Dedifferentiated amniotic fluid mesenchymal stem cell (primary cell): ENCODE measurements at regions not wholly inside any gene's neighbourhood (a gene's known extent, or its start where the extent isn't known, plus 50 kb on each side); places are given as distances from the start of the nearest gene placed in this dataset.
A peak's percentile ranks its signal among the peaks of the same experiment; 100 is the strongest.

Experiments used
- DNase-seq: peaks from one replicate; pipeline ENCODE4 v3.0.0-alpha.2; 2016; ENCODE audit errors: extremely low spot score

DNA sequence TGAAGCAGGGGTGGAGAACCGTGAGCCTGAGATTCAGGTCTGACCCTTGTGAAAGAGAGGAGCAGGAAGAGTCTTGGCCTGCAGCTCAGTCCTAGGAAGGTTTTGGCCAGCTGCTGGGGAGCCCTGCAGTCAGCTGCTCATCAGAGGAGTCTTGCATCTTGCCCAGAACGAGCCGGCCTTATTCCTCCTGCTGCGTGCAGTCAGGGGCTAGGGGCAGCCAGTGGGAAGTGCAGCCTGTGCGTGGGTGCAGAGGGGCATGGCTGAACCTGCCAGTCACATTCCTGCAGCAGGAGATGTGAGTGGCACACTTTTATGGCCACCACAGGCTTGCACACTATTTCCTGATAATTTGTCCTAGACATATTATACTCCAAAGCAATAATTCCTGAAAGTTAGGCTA, 278.7 kb downstream of the NPR3 start:
- no peak for DNase-seq

DNA sequence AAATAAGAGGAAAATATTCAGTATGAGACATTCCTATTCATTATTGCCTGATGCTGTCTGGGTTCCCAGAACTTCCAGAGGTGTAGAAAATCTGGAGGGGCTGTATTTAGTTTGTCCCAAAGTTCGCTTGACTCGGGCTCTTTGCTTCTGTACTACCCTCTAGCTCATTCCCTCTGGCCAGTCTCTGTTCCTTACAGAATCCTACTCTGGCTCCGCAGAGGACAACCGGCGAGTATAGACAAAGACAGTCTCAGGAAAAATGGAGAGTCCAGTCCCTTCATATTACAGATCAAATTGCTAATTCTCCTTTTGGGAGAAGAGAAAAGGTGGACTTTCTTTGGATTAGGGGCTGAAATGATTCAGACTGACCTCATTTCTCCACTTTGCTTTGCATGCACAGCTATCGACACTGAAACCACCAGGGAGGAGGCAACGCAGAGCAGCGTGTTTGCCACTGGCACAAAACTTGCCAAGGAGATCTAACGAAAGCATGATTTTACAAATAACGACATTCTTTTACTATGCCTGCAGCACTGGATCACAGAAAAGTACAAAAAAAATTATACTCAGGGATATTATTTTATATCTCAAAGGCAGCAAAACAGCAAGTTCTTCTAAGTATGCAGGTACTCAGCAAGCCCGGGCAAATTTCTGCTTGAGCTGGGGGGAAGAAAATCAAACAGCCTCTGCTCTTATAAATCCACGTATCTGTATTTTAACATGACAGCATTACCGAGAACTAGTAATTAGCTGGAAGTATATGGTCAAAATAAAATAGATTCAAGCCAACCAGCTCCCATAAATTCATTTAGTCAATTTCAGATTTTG, 279.7 kb downstream of the NPR3 start:
- DNase-seq, result no peak

DNA sequence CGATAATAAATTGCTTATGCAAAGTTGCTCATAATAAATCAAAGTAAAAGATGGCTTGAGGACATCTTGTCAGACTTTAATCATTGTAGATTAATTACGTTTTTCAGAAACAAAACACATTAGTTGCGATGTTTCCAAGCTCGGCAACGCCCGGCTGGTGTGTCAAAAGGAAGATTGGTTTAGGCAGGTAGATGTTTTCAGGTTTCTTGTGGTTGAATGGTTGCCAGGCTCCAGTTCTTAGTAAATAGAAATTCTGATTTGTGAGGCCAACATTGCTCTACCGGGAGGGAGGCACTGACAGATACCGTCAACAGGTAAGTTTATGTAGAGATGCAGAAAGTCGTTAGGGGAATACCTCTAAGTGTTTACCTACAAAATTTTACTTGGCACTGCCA, 280.3 kb downstream of the NPR3 start:
- no peak for DNase-seq

DNA sequence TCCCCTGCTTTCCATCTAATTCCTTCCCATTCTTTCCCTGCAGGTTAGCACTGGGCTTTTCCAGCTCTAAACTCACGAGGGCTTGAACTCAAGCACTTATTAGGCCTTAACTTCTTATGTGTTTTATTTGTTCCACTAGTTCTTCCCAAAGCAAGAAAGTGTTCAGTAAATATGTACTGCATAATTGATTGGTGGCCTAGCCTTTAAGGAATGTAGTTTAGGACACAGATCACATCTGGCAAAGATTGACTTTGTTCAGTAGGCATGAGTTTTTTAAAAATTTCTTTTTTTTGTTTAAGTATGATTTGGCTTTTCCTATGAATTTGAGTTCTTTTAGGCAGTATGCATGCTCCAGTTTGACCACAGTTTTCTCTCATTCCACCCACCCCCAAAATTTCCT, 285.2 kb downstream of the NPR3 start:
- DNase-seq, result no peak

DNA sequence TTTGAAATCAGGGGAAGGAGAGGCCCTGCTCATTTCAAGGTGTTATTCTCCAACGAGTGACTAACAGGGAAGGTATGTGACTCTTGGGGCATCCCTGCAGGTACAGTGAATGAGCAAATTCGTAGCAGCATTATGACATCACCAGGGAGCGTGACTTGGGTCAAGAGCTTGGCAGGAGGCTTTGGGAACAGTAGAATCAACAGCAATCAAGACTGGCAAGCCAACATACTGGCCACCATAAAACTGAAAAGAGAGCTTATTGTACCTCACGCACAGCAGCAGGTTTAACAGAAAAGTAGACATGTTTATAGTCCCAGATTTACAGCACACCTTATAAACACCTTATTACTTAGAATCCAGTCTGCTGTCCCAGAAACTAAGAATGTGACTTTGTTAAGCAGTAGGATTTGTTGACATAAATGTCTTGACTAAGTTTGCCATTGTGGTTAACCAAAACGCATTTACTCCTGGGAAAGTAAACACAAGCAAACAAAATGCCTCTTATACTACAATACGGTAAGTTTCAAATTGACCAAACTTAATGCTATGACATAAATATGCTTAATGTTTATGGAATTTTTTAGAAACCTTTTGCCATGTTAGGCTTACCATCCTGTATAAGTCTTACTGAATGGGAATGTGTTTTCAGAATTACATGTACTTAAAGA, 297.8 kb downstream of the NPR3 start:
- DNase-seq, result no peak

DNA sequence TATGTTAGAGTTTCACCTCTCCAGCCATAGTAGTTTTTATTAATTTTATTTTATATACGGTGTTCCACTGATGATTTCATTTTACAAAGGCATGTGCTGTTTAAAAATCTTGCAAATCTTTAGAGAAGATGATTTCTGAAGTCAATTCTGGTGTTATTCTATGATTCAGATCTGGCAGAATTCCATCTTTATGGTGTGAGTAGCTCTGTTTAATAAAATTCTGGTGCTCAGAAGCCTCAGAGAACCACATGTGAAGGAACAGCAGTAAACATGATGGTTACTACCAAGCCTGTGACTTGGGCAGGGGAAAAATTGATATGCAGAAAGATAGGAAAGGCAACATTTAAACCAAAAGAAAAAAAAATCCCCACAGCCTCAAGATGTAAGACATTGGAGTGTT, 299.7 kb downstream of the NPR3 start:
- DNase-seq, result no peak

DNA sequence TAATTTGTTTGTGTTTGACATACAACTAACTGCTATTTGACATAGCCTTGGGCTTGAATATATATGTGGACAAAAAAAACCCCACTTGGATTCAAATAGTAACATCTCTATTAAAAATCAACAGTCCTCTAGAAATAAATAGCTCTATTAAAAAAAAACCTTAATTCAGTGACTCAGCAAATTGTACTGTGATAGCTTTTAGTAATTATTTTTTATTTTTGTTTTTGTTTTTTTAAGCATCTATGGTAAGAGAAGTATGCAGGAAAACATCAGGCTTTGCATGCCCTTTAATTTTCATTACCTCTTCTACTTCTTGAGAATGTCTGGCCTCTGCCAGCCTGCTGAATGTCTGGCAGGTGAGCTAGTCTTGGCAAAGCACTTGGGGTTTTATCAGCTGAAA, 300.7 kb downstream of the NPR3 start:
- no peak for DNase-seq

DNA sequence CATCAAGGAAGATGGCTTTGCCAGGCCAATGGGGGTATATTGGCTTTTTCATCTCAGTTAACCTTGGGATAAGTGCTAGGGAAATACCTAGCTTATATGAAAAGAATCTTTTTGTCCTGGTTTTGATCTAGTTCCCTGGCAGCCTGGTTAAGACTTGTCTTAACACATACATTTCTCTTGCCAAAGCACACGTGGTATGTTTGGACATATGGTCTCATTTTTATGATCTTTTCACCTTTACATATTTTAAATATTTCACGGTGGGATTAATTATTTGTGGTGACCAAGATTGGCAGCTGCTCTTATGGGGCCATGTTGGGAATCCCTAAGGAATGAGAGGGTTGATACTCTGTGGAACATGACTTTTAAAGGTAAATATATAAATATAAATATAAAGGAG, 312.5 kb downstream of the NPR3 start:
- DNase-seq, result no peak

DNA sequence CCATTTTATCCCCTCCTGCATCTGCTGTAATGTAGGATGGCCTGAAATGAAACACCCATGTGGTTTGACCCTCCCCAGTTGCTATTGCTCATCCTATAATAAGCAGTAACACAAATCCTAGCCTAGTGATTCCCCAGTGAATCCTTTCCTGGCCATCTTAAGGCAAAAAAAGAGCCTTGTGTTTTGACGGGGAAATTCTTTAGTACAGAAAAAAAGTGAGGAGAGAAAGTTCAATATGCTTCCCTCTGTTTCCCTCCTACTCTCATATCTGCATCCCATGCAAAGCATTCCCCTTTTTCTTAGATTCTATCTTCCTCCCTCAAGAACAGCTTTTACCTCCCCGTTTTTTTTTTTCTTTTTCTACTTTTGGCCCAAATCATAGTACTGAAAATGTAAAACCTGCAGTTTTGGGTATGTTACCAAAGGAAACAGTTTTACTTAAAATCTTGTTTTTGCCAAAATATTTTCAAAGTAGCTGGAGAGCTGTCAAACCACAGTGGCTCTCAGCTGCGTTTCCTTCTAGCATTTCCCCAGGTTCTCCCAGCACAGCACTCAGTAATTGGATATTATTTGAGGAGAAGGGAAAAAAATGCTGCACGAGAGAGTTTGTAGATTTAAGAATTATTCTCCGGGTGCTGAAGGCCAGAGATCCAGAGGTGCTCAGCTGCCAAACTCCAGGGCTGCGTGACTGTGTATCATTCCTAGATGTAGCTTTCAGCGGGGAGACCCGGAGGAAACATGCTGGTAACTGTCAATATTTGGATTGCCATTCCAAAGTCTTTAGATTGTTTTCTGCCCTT, 321.4 kb downstream of the NPR3 start:
- DNase-seq, result peak; percentile 56

DNA sequence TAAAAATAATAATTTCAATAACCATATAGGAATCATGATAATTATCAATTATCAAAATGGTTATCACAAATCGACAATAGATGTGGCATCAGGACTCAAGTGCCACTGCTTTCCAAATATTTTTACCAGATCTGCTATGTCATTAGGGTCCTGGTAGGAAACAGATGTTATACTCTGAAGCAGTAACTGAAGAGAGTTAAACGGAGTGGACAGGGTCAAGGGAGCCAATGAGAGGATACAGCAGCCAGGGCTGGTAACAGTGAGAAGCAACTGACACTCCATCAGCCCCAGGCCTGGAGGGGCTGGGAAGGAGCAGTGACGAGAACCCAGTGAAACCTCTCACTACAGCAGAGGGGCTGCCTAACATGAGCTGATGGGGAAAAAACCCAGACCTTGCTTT, 322.4 kb downstream of the NPR3 start:
- no peak for DNase-seq

DNA sequence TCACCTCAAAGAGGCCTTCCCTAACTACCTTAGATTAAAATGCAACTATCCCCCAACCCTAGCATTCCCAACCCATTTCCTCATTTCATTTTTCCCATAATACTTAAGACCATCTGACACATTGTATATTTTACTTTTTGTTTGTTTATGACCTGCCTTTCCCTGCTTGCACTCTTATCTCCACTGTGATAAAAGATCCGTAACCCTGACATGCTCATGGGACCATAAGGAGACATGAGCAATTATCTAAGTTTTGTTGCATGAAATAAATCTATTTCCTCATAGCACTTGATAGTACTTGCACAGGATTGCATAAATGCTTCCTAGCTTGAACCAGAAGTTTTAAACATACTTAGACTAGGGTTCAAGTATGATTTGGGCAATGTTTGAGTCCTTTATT, 323.7 kb downstream of the NPR3 start:
- no peak for DNase-seq

DNA sequence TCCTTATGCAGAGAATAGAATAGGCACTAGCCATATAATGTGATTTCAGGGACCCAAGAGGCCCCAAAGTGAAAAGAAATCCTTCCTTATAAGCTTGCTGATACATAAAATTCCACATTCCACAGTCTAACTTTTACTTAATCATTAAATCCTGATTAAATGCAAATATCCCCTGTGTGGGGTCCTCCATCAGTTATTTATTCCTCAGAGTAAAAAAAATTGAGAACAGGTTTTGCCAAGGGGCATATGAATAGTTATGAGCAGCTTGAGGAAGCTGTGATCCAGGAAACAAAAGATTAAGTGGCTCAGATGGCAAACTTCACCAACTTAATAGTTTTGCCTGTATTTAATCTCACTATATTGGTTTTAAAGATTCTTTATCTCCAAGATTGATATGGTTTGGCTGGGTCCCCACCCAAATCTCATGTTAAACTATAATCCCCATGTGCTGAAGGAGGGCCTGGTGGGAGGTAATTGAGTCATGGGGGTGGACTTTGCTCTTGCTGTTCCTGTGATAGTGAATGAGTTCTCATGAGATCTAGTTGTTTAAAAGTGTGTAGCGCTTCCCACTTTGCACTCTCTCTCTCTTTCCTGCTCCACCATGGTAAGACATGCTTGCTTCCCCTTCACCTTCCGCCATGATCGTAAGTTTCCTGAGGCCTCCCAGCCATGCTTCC, 324.9 kb downstream of the NPR3 start:
- no peak for DNase-seq

DNA sequence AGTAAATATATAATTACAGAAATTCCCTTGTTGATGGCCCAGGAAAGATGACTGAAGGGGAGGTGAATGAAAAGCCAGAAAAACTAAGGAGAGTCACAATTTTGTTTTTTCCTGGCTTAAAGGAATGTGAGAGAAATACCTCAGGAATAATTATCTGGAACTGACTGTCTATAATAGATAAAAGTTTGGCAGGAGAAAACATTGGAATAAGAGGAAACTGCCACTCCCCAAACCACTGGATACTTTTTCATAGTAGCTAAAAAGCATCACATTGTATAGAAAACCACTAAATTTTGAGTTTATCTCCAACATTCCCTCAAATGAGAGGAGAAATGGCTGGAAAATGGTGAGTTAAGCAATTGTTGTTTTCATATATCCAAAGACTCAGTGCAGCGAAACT, 326.0 kb downstream of the NPR3 start:
- no peak for DNase-seq

DNA sequence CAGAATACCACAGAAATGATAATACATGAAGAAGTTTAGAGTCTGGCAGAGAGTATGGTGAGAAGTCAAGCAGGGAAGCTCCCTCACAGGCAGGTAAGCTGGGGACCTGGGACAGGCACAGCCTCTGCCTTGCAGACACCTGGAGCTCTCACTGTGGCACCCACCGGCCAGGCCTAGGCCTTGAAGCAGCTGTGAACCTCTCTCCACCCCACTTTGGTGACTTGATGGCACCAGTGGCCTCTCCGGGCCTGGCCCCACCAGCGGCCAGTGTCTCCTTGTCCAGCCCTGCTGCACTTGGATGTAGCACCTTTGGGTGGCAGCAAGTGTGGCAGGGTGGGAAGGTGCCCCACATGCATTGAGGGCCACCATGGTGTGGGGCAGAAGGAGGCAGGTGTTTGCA, 330.5 kb downstream of the NPR3 start:
- no peak for DNase-seq

DNA sequence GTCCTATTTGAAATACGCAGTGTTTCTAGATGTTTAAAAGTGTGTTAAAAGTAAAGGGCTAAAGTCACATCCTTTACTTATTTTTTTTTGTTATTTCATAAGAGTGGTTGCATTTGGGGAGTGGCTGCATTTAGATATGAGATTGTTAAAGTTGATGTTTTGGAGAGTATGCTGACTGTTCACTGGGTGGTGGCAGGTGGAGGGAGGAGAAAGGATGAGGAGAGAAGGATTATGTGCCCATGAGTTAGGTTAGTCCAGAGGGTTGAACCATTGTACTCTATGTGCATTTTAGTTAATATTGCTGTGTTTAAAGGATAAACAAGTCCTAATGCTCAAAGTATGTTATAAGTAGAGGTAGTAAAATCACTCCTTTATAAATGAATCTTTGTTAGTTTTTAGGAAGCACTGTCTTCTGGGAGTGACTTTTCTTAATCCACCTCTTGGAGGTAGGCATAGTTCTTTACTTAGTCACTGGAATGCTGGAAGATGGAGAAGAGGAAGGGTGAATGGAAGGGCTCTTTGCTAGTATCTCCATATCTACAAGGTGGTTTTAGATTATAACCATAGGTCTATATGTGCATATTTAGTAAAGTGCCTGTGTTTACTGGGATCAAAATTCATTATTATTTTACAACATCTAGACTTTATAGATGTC, 332.3 kb downstream of the NPR3 start:
- DNase-seq, result no peak

DNA sequence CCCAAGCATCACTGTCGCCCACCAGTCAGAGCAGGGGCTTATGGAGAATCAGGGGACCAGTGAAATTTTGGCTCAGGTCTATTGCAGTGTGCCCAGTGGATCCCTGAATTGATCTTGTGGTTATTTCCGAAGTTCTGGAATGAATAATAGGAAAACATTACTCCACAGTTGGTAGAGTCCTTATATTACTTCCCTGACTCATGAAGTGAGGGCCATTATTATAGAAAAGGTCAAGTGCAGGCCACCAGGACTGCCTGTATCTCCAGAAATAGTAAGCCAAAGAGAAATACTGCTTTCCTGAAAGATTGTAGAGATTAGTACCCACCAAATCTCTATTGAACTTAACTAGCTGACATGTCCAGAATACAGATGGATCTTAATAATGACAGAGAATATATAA, 335.0 kb downstream of the NPR3 start:
- DNase-seq, result no peak

DNA sequence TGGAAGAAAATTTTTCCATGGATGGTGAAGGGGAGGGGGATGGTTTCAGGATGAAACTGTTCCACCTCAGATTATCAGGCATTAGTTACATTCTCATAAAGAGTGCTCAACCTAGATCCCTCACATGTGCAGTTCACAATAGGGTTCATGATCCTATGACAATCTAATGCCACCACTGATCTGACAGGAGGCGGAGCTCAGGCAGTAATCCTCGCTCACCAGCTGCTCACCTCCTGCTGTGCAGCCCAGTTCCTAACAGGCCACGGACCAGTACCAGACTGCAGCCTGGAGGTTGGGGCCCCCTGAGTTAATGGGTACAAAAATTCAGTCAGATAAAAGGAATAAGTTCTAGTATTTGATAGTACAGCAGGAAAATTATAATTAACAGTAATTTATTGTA, 337.2 kb downstream of the NPR3 start:
- no peak for DNase-seq

DNA sequence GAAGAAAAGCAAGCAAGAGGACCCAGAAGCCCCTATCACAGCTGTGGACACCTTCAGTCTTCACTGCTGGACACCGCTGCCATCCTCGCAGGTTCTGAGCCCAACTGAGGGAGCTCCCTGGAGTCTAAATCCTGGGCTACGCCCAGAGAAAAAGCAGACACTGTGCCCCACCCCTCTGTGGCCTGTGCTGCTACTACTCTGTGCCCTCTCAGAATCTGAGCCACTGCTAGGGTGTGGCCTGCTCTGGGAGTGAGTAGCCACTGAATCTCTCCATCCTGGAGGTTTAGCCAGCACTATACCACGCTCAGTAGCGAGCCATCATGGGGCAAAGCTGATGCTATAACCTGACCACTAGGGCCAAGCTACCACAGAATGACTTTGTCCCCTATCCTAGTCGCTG, 338.2 kb downstream of the NPR3 start:
- no peak for DNase-seq

DNA sequence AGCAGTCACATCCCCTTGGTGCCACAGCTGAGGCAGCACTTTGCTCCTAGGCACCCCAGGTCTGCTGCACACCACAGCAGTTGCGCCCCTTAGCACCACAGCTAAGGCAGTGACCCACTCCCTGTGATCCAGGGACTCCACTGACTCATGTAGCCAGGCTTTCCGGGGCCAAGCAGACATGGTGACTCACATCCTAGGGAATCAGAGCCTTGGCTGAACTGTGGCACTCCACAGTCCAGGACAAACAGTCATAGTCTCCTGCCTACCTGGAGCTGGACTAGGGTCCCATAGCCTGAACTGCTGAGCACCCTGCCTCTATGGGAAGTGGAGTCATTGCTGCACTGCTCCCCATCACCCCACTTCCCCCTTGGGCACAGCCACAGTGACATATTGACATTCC, 338.7 kb downstream of the NPR3 start:
- DNase-seq, result peak; percentile 40

DNA sequence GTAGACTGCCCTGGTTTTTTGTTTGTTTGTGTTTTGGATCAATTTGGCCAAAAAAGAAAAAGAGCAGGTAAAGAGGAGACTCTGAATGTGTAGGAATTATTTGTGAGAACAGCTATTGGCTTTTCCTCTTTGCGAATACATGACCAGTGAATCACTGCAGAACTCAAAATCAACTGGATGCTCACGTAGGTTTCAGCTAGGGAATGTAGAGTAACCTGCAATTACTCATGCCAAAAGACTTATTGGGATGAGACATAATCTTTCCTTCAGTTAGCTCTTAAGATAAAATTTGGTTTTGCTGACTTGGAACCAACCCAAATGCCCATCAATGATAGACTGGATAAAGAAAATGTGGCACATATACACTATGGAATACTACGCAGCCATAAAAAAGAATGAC, 348.0 kb downstream of the NPR3 start:
- DNase-seq, result no peak

DNA sequence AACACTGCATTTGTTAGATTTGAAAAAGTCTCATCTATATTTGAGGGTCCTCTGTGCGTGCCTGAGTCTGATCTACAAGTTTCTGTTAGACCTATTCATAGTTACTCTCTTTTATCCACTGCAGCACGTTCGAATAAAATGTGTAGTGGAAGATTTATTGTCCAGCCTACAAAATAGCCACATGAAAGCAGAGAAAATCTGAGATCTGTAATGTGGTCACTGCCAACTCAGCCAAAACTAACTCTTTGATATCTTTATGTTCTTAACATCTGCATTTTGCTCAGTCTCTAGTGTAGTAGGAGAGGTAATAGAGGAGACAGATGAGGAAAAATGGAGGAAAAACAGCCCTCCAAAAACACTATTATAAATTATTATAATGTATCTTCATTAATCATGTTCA, 354.0 kb downstream of the NPR3 start:
- DNase-seq, result no peak

DNA sequence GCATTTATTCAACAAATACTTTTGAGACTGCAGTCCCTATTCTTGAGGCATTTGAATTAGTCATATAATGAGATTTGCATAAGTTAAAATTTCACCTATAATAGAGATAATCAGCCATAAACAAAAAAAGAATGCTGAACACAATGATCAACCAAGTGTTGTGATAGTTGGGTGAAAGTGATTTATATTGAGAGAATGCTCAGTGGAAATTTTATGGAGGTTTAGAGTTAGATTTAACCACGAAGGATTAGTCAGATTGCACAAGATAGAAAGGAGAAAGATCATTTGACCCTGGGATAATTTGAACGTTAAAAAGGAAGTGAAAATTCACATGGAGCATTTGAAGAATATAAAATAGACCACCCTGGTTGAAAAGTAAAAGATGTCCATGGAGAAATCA, 356.2 kb downstream of the NPR3 start:
- DNase-seq, result no peak
